Osteocyte (in vitro differentiated cells): ENCODE measurements at regions not wholly inside any gene's neighbourhood (a gene's known extent, or its start where the extent isn't known, plus 50 kb on each side); places are given as distances from the start of the nearest gene placed in this dataset.

ENCODE experiments used
- DNase-seq: peaks from one replicate; pipeline ENCODE4 v3.0.0; 2021; ENCODE audit warnings: mixed read lengths; ENCODE audit not compliant: unreplicated experiment; ENCODE audit errors: extremely low spot score
- H3K27ac Mint-ChIP-seq: one replicate; pipeline ENCODE4 v1.8.0; 2021; ENCODE audit warnings: mild to moderate bottlenecking, mixed read lengths; ENCODE audit not compliant: unreplicated experiment
- H3K27me3 Mint-ChIP-seq: one replicate; pipeline ENCODE4 v1.8.0; 2021; ENCODE audit warnings: mixed read lengths; ENCODE audit not compliant: unreplicated experiment
- H3K36me3 Mint-ChIP-seq: one replicate; pipeline ENCODE4 v1.8.0; 2021; ENCODE audit warnings: mixed read lengths; ENCODE audit not compliant: unreplicated experiment
- H3K4me1 Mint-ChIP-seq: one replicate; pipeline ENCODE4 v1.8.0; 2021; ENCODE audit warnings: mixed read lengths; ENCODE audit not compliant: unreplicated experiment
- H3K4me3 Mint-ChIP-seq: one replicate; pipeline ENCODE4 v1.8.0; 2021; ENCODE audit warnings: mild to moderate bottlenecking, moderate library complexity, mixed read lengths; ENCODE audit not compliant: unreplicated experiment
- H3K9me3 Mint-ChIP-seq: one replicate; pipeline ENCODE4 v1.8.0; 2021; ENCODE audit warnings: mixed read lengths; ENCODE audit not compliant: unreplicated experiment
- TF ChIP-seq, protein P1 (sequence below): fragments of 200-600 bp; sonication (generic); IDR thresholded peaks from 2 replicates; pipeline ENCODE4 v1.5.0; 2021; ENCODE audit warnings: antibody characterized with exemption, mild to moderate bottlenecking, moderate library complexity

DNA sequence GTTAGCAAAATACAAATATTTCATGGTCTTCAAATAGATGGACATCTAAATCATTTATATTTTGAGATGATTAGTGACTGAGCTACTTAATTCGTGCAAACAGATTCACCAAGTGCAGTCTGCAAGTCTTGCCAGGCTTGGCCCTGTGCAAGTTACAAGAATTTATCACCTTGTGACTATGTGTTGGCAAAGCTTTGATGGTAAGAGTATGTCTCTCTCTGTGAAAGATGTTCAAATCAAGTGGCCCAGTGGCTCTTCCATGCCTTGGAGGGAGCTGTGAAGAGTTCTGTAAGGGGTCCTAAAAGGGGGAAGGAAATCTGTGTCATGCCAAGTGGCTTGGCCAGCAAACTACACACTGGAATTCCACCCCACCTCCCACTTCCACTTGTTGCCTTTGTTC lies 397.3 kb downstream of the TYW1 start:
- Mint-ChIP-seq H3K9me3 (peaks cover 3% of the 10 kb centered on the region), H3K27ac (no peak overlapping the region), H3K4me3 (no peak overlapping the region), H3K4me1 (no peaks in the 10 kb centered on the region), H3K36me3 (no peaks in the 10 kb centered on the region), H3K27me3 (peaks cover 3% of the 10 kb centered on the region)
- TF ChIP-seq, protein P1, sequence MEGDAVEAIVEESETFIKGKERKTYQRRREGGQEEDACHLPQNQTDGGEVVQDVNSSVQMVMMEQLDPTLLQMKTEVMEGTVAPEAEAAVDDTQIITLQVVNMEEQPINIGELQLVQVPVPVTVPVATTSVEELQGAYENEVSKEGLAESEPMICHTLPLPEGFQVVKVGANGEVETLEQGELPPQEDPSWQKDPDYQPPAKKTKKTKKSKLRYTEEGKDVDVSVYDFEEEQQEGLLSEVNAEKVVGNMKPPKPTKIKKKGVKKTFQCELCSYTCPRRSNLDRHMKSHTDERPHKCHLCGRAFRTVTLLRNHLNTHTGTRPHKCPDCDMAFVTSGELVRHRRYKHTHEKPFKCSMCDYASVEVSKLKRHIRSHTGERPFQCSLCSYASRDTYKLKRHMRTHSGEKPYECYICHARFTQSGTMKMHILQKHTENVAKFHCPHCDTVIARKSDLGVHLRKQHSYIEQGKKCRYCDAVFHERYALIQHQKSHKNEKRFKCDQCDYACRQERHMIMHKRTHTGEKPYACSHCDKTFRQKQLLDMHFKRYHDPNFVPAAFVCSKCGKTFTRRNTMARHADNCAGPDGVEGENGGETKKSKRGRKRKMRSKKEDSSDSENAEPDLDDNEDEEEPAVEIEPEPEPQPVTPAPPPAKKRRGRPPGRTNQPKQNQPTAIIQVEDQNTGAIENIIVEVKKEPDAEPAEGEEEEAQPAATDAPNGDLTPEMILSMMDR: no peak
- no peak for DNase-seq

DNA sequence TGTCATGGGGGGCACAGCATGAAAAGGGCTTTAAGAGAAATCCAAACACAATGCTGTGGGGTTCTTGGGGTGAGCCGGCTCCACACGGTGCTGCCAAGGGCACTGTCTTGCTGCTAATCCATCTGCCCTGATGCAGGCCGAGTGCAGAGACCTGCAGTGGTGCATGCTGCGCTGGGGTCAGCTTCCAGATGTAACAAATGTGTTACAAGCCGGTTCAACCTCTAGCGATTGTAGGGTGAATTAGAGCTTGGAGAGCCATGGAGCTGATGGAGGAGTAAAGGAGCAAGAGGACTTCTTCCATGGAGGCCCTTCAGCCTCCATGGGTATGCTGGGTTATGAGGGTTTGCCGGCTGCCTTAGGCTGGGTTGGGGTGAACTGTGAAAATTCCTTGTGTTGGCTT lies 402.3 kb downstream of the TYW1 start:
- no peak for DNase-seq
- Mint-ChIP-seq H3K36me3 (no peaks in the 10 kb centered on the region), H3K4me1 (no peaks in the 10 kb centered on the region), H3K4me3 (no peak overlapping the region), H3K27me3 (no peaks in the 10 kb centered on the region), H3K27ac (no peak overlapping the region), H3K9me3 (peaks cover 10% of the 10 kb centered on the region)
- TF ChIP-seq, protein P1: no peak

DNA sequence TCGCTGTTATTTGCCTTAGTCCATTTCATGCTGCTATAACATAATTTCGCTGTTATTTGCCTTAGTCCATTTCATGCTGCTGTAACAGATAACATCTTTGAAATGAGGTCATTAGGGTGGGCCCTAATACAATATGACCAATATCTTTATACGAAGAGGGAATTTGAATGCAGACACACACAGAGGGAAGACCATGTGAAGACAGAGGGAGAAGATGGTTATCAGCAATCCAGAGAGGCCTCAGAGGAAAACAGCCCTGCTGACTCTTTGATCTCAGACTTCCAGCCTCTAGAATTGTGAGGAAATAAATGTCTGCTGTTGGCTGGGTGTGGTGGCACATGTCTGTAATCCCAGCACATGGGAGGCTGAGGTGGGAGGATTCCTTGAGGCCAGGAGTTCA lies 404.9 kb downstream of the TYW1 start:
- no peak for DNase-seq
- Mint-ChIP-seq H3K36me3 (no peaks in the 10 kb centered on the region), H3K4me1 (no peaks in the 10 kb centered on the region), H3K27me3 (no peaks in the 10 kb centered on the region), H3K9me3 (peaks cover 13% of the 10 kb centered on the region), H3K27ac (no peak overlapping the region), H3K4me3 (no peak overlapping the region)
- TF ChIP-seq, protein P1: no peak

DNA sequence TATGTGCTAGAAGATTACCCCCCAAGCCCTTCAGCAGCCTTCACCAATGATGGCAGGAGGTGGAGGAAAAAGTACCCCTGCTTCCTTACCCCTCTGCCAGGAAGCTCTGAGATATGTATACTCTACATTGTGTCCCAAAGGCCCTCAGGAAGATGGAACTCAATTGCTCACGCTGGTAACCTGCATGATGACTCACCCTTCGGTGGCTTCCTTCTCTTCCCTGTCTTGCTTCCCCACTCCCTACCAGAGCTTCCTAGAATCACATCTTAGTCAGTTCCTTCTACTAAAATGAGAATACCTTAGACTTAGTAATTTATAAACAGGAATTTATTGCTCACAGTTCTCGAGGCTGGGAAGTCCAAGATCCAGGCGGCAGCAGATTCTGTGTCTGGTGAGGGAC lies 405.6 kb downstream of the TYW1 start:
- Mint-ChIP-seq H3K27me3 (no peaks in the 10 kb centered on the region), H3K36me3 (no peaks in the 10 kb centered on the region), H3K4me3 (no peak overlapping the region), H3K27ac (no peak overlapping the region), H3K4me1 (no peaks in the 10 kb centered on the region), H3K9me3 (peaks cover 10% of the 10 kb centered on the region)
- DNase-seq: no peak
- TF ChIP-seq, protein P1: no peak

DNA sequence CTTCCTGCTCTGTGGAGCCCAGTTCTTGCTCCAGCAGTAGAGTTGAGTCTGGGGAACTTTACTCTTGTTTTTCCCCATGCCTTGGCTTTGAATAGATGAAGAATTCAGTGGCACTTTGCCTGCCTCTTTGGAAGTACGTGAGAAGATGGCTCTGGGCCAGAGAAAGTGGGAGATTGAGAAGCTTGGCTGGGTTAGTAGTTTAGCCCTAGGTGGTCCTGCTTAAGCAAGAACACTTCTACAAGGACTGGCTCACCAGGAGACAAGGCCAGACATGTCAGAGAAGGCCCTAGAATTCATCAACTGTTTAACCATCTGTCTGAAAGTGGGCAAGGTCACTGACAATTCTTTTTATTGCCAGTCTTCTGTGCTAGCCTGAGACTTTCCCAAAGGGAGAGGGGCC lies 410.3 kb downstream of the TYW1 start:
- DNase-seq: no peak
- no peak overlapping the region for H3K27ac Mint-ChIP-seq
- no peaks in the 10 kb centered on the region for H3K27me3 Mint-ChIP-seq
- no peaks in the 10 kb centered on the region for H3K36me3 Mint-ChIP-seq
- TF ChIP-seq, protein P1: no peak
- H3K4me3 Mint-ChIP-seq: no peak overlapping the region
- H3K4me1 Mint-ChIP-seq: no peaks in the 10 kb centered on the region
- H3K9me3 Mint-ChIP-seq: peaks cover 10% of the 10 kb centered on the region
